Neuronal stem cell (in vitro differentiated cells): ENCODE measurements at regions not wholly inside any gene's neighbourhood (a gene's known extent, or its start where the extent isn't known, plus 50 kb on each side); places are given as distances from the start of the nearest gene placed in this dataset.

Experiments used
- DNase-seq: peaks from one replicate; pipeline ENCODE4 v3.0.0-alpha.2; 2013; ENCODE audit warnings: low spot score
- H2AFZ ChIP-seq: one replicate; pipeline ENCODE4 v1.6.1; 2013; ENCODE audit warnings: mild to moderate bottlenecking, low read length, inconsistent platforms
- H2AK5ac ChIP-seq: 2 replicates; pipeline ENCODE4 v1.6.1; 2013; ENCODE audit warnings: low read depth, mild to moderate bottlenecking, inconsistent platforms, low read length, moderate library complexity, mixed read lengths
- H2BK120ac ChIP-seq: 2 replicates; pipeline ENCODE4 v1.6.1; 2013; ENCODE audit warnings: low read depth, mild to moderate bottlenecking, inconsistent platforms, low read length, moderate library complexity, mixed read lengths
- H2BK12ac ChIP-seq: one replicate; pipeline ENCODE4 v1.6.1; 2013; ENCODE audit warnings: low read length, inconsistent platforms
- H2BK15ac ChIP-seq: 2 replicates; pipeline ENCODE4 v1.6.1; 2013; ENCODE audit warnings: mild to moderate bottlenecking, low read length, inconsistent platforms, mixed read lengths
- H2BK5ac ChIP-seq: one replicate; pipeline ENCODE4 v1.6.1; 2013; ENCODE audit warnings: inconsistent platforms, mild to moderate bottlenecking, low read length, moderate library complexity
- H3K14ac ChIP-seq: one replicate; pipeline ENCODE4 v1.6.1; 2013; ENCODE audit warnings: low read length, inconsistent platforms
- H3K18ac ChIP-seq: 2 replicates; pipeline ENCODE4 v1.6.1; 2013; ENCODE audit warnings: low read length, inconsistent platforms
- H3K23ac ChIP-seq: 2 replicates; pipeline ENCODE4 v1.6.1; 2013; ENCODE audit warnings: low read depth, mild to moderate bottlenecking, mixed read lengths, low read length, inconsistent platforms; ENCODE audit not compliant: poor library complexity
- H3K27ac ChIP-seq: replicated peaks from 3 replicates; pipeline ENCODE4 v1.5.1; 2013; ENCODE audit warnings: low read length, inconsistent platforms
- H3K27me3 ChIP-seq, 3 experiments: 2 replicates each; pipeline ENCODE4 v1.6.1; 2013; ENCODE audit warnings: low read length in 3 of 3, mild to moderate bottlenecking in 2 of 3, inconsistent platforms in 1 of 3, low read depth in 1 of 3, mixed read lengths in 1 of 3, moderate library complexity in 1 of 3; ENCODE audit not compliant: control insufficient read depth in 3 of 3, insufficient read depth in 3 of 3
- H3K36me3 ChIP-seq, 2 donors: replicated peaks in 1 of 2; 2 replicates each; pipeline ENCODE4 v1.6.1; 2013; ENCODE audit warnings: low read length in 2 of 2; ENCODE audit not compliant: control insufficient read depth in 2 of 2, insufficient read depth in 2 of 2
- H3K4ac ChIP-seq: 2 replicates; pipeline ENCODE4 v1.6.1; 2013; ENCODE audit warnings: inconsistent platforms, mild to moderate bottlenecking, low read length, moderate library complexity
- H3K4me1 ChIP-seq, 2 donors: 1 replicate in 1 of 2; 2 replicates in 1 of 2; pipeline ENCODE4 v1.6.1; 2013; ENCODE audit warnings: low read length in 2 of 2, low read depth in 1 of 2; ENCODE audit not compliant: control insufficient read depth in 2 of 2, insufficient read depth in 1 of 2
- H3K4me2 ChIP-seq: one replicate; pipeline ENCODE4 v1.6.1; 2013; ENCODE audit warnings: mild to moderate bottlenecking, low read length, inconsistent platforms; ENCODE audit not compliant: insufficient read depth, poor library complexity, severe bottlenecking
- H3K4me3 ChIP-seq, 2 donors: 2 replicates each; pipeline ENCODE4 v1.5.1; 2013; ENCODE audit warnings: low read length in 2 of 2, mild to moderate bottlenecking in 2 of 2, inconsistent platforms in 1 of 2, moderate library complexity in 1 of 2
- H3K79me1 ChIP-seq: one replicate; pipeline ENCODE4 v1.6.1; 2013; ENCODE audit warnings: low read depth, mild to moderate bottlenecking, inconsistent platforms, low read length, moderate library complexity
- H3K9ac ChIP-seq: one replicate; pipeline ENCODE4 v1.6.1; 2013; ENCODE audit warnings: mild to moderate bottlenecking, low read depth, low read length, inconsistent platforms; ENCODE audit not compliant: poor library complexity
- H3K9me3 ChIP-seq, 2 donors: replicated peaks in 1 of 2; 2 replicates each; pipeline versions ENCODE3 to v1.6.1; 2013; ENCODE audit warnings: low read length in 2 of 2, mild to moderate bottlenecking in 2 of 2, inconsistent platforms in 1 of 2, low read depth in 1 of 2, mixed read lengths in 1 of 2, moderate library complexity in 1 of 2; ENCODE audit not compliant: control insufficient read depth in 2 of 2, insufficient read depth in 1 of 2
- H4K8ac ChIP-seq: one replicate; pipeline ENCODE4 v1.6.1; 2013; ENCODE audit warnings: low read depth, mild to moderate bottlenecking, inconsistent platforms, low read length, moderate library complexity
- H4K91ac ChIP-seq: one replicate; pipeline ENCODE4 v1.6.1; 2013; ENCODE audit warnings: low read length, low read depth, mild to moderate bottlenecking, inconsistent platforms; ENCODE audit not compliant: poor library complexity
- WGBS, 2 donors: extraction: QIAGEN DNeasy Blood & Tissue Kit; methylation state at CpG; one replicate each; pipeline ENCODE4 v1.1.7; 2013; ENCODE audit warnings: missing lambda C conversion rate in 2 of 2, mixed read lengths in 1 of 2; ENCODE audit not compliant: insufficient read length in 2 of 2, insufficient replicate concordance in 1 of 2; ENCODE audit errors: extremely low coverage in 2 of 2; 5-methylcytosine and 5-hydroxymethylcytosine counted together

GRCh38 chr14:66197276-66197675 lies 288.9 kb upstream of the CCDC196 start:
- H2BK5ac ChIP-seq = no peak overlapping the region

GRCh38 chr14:66206554-66206953 lies 279.6 kb upstream of the CCDC196 start:
- Histone ChIP-seq H2BK12ac (no peak overlapping the region), H3K4me1 (no peaks in the 10 kb centered on the region), H2BK5ac (no peak overlapping the region), H2BK120ac (no peak overlapping the region), H3K4me2 (no peak overlapping the region), H3K14ac (no peak overlapping the region), H2AFZ (no peak overlapping the region), H4K8ac (no peak overlapping the region), H3K4ac (no peak overlapping the region), H3K27me3 (no peaks in the 10 kb centered on the region), H4K91ac (no peak overlapping the region), H3K79me1 (no peaks in the 10 kb centered on the region), H2BK15ac (no peak overlapping the region), H3K27ac (no peak overlapping the region), H3K23ac (no peak overlapping the region), H3K4me3 (peak overlapping the region in 1 of 2 donors; percentile 2), H3K9ac (no peak overlapping the region), H3K18ac (no peak overlapping the region), H3K36me3 (no peaks in the 10 kb centered on the region), H2AK5ac (no peak overlapping the region), H3K9me3 (peaks cover 2 to 4% of the 10 kb centered on the region in 2 donors)
- no peak for DNase-seq
- WGBS, 2 donors = no CpG with 5 or more reads among the region's 2 CpGs

More at GRCh38 chr14:66197276-66197675, 288.9 kb upstream of the CCDC196 start:
- no peak overlapping the region for H2BK15ac ChIP-seq
- no peak overlapping the region for H4K91ac ChIP-seq
- no peak overlapping the region for H3K23ac ChIP-seq
- H3K27ac ChIP-seq = no peak overlapping the region
- no peaks in the 10 kb centered on the region for H3K36me3 ChIP-seq
- no peak overlapping the region for H3K18ac ChIP-seq
- no peak overlapping the region for H4K8ac ChIP-seq
- peaks cover 0 to 2% of the 10 kb centered on the region in 2 donors for H3K9me3 ChIP-seq
- H3K27me3 ChIP-seq = no peaks in the 10 kb centered on the region
- DNase-seq = no peak
- no peak overlapping the region for H3K14ac ChIP-seq
- peaks cover 0 to 2% of the 10 kb centered on the region in 2 donors for H3K4me1 ChIP-seq
- H3K4me3 ChIP-seq = no peak overlapping the region
- no peak overlapping the region for H3K9ac ChIP-seq
- H2AFZ ChIP-seq = no peak overlapping the region
- H2AK5ac ChIP-seq = no peak overlapping the region
- H3K4me2 ChIP-seq = no peak overlapping the region
- no peak overlapping the region for H2BK12ac ChIP-seq
- H3K4ac ChIP-seq = no peak overlapping the region
- H2BK120ac ChIP-seq = no peak overlapping the region
- H3K79me1 ChIP-seq = no peaks in the 10 kb centered on the region

GRCh38 chr14:66216763-66217162 lies 269.4 kb upstream of the CCDC196 start:
- Histone ChIP-seq H3K4me3 (no peak overlapping the region), H3K27me3 (no peaks in the 10 kb centered on the region), H2AK5ac (no peak overlapping the region), H4K91ac (no peak overlapping the region), H3K23ac (no peak overlapping the region), H3K27ac (no peak overlapping the region), H3K9me3 (peaks cover 9 to 12% of the 10 kb centered on the region in 2 donors), H3K18ac (no peak overlapping the region), H3K36me3 (no peaks in the 10 kb centered on the region), H3K4ac (no peak overlapping the region), H4K8ac (no peak overlapping the region), H3K14ac (no peak overlapping the region), H3K9ac (no peak overlapping the region), H2BK12ac (no peak overlapping the region), H2BK15ac (no peak overlapping the region), H2BK120ac (no peak overlapping the region), H2AFZ (no peak overlapping the region), H3K4me2 (no peak overlapping the region), H3K4me1 (no peaks in the 10 kb centered on the region), H2BK5ac (no peak overlapping the region), H3K79me1 (no peaks in the 10 kb centered on the region)
- no CpG with 5 or more reads among the region's 1 CpG for WGBS, 2 donors
- no peak for DNase-seq

- H3K9ac ChIP-seq = no peak overlapping the region
- H3K79me1 ChIP-seq = no peaks in the 10 kb centered on the region
- H3K18ac ChIP-seq = no peak overlapping the region
- H4K91ac ChIP-seq = no peak overlapping the region
- H3K4ac ChIP-seq = no peak overlapping the region
- no peak overlapping the region for H3K27ac ChIP-seq
- H3K36me3 ChIP-seq = no peaks in the 10 kb centered on the region
- no peaks in the 10 kb centered on the region for H3K27me3 ChIP-seq
- no peak overlapping the region for H3K23ac ChIP-seq
- no peak overlapping the region for H2AFZ ChIP-seq
- no peak overlapping the region for H2BK120ac ChIP-seq
- H3K4me1 ChIP-seq = peaks cover 0 to 4% of the 10 kb centered on the region in 2 donors
- H3K4me2 ChIP-seq = no peak overlapping the region
- no peak overlapping the region for H2BK15ac ChIP-seq
- DNase-seq = no peak
- WGBS, 2 donors = no CpG with 5 or more reads among the region's 3 CpGs
- no peak overlapping the region for H2BK5ac ChIP-seq
- H2AK5ac ChIP-seq = no peak overlapping the region
- no peak overlapping the region for H3K4me3 ChIP-seq
- H3K14ac ChIP-seq = no peak overlapping the region
- no peak overlapping the region for H2BK12ac ChIP-seq
- no peak overlapping the region for H4K8ac ChIP-seq
- peaks cover 9 to 10% of the 10 kb centered on the region in 2 donors for H3K9me3 ChIP-seq
Measured at GRCh38 chr14:66219886-66220285, 266.3 kb upstream of the CCDC196 start.
